ENCODE measurements at regions not wholly inside any gene's neighbourhood (a gene's known extent, or its start where the extent isn't known, plus 50 kb on each side); places are given as distances from the start of the nearest gene placed in this dataset.

GRCh38 chr6:137728386-137729349, 138.4 kb upstream of the TNFAIP3 start:
- intact Hi-C loops (cut with micrococcal nuclease) (loop anchor here (5.0 kb wide), 1 partner anchor 144 kb away; no protein-coding TSS in a partner anchor), dilution Hi-C loops (cut with HindIII; ENCODE audit: low sequenced_read_pairs, unreplicated experiment) (no loop called here), in situ Hi-C loops (cut with MboI; ENCODE audit: low sequenced_read_pairs) (no loop called here)
- peaks cover 2% of the 10 kb centered on the region; the same call in 1 of the 2 replicates for H3K9me1 ChIP-seq (ENCODE audit: insufficient read depth, low read length)
- H2BK15ac ChIP-seq (ENCODE audit: low read depth, low read length): peak overlapping the region; percentile 22; the same call in 1 of the 3 replicates
- H3K18ac ChIP-seq (ENCODE audit: low read depth, low read length): peak overlapping the region; percentile 85
- ATAC-seq (ENCODE audit: low read depth) (peak; percentile 60), DNase-seq (peak; percentile 88)
- H4K8ac ChIP-seq (ENCODE audit: low read depth in 2 of 2, low read length in 2 of 2): peak overlapping the region; percentile 0 to 9; a peak in 1 of 4 replicates
- peak overlapping the region; percentile 68 for H3K4me2 ChIP-seq (ENCODE audit: low read depth, low read length)
- H2AK5ac ChIP-seq (ENCODE audit: low read depth, low read length): no peak overlapping the region
- whole genome bisulfite sequencing, 2 experiments (ENCODE audit: extremely low coverage in 2 of 2, insufficient read length in 1 of 2): 20% methylated on average over 1 of the region's 6 CpGs; no CpG with 5 or more reads in 1 of the 2 experiments
- no peak overlapping the region for H3K56ac ChIP-seq (ENCODE audit: extremely low read depth, insufficient read depth, low read length)
- peaks cover 19% of the 10 kb centered on the region for H3K4me1 ChIP-seq (ENCODE audit: control insufficient read depth, insufficient read depth, low read length)
- no peak overlapping the region for H3K23ac ChIP-seq (ENCODE audit: low read depth, low read length)
- H3K9ac ChIP-seq (ENCODE audit: low read depth, low read length): peak overlapping the region; percentile 15; the same call in 1 of the 2 replicates
- peak overlapping the region; percentile 54; the same call in 1 of the 2 replicates for H2BK20ac ChIP-seq (ENCODE audit: low read depth, low read length)
- H2AK9ac ChIP-seq (replicated peaks; ENCODE audit: low read depth, low read length, poor library complexity): peak overlapping the region; percentile 17
- POLR2A ChIA-PET (ENCODE audit: unreplicated experiment): interaction anchor here (0.6 to 0.7 kb wide), 2 partner anchors 85 to 419 kb away, joined by 4 to 6 read pairs; no protein-coding TSS in a partner anchor
- CTCF ChIA-PET: interaction anchor here (0.6 kb wide), 1 partner anchor 44 kb away, joined by 6 read pairs; no protein-coding TSS in a partner anchor
- H3K4ac ChIP-seq (ENCODE audit: low read depth, low read length): peak overlapping the region; percentile 48; the same call in 1 of the 2 replicates
- H3K36me3 ChIP-seq (ENCODE audit: control insufficient read depth, insufficient read depth, low read length): no peaks in the 10 kb centered on the region
- H3K4me3 ChIP-seq (ENCODE audit: insufficient read depth, low read depth, low read length): no peak overlapping the region
- peak overlapping the region; percentile 46; the same call in 1 of the 2 replicates for H3K27ac ChIP-seq (ENCODE audit: insufficient read depth, low read length)
- no peak overlapping the region; the same call in 1 of the 2 replicates for H3K14ac ChIP-seq (replicated peaks; ENCODE audit: low read depth, low read length)
- H4K91ac ChIP-seq (ENCODE audit: insufficient read depth, low read depth, low read length): peak overlapping the region; percentile 44; the same call in 1 of the 2 replicates
- H2BK5ac ChIP-seq (ENCODE audit: low read depth, low read length, poor library complexity, severe bottlenecking): peak overlapping the region; percentile 74
- H2BK120ac ChIP-seq (ENCODE audit: low read depth, low read length): peak overlapping the region; percentile 53; the same call in 1 of the 2 replicates
- H4K20me1 ChIP-seq (ENCODE audit: insufficient read depth, low read length): no peaks in the 10 kb centered on the region
- no peaks in the 10 kb centered on the region for H3K79me1 ChIP-seq (ENCODE audit: low read depth in 1 of 2, low read length in 2 of 2)
- no TSS peak for BruUV-seq (replicated peaks)
- no peak overlapping the region for H2AFZ ChIP-seq (replicated peaks; ENCODE audit: low read length, poor library complexity)
- H4K5ac ChIP-seq (ENCODE audit: low read depth, low read length): peak overlapping the region; percentile 51
- no peaks in the 10 kb centered on the region for H3K27me3 ChIP-seq (ENCODE audit: control insufficient read depth, insufficient read depth, low read length)
- H3K9me3 ChIP-seq (ENCODE audit: control insufficient read depth, insufficient read depth, low read length): no peaks in the 10 kb centered on the region
- TF ChIP-seq, protein P1, sequence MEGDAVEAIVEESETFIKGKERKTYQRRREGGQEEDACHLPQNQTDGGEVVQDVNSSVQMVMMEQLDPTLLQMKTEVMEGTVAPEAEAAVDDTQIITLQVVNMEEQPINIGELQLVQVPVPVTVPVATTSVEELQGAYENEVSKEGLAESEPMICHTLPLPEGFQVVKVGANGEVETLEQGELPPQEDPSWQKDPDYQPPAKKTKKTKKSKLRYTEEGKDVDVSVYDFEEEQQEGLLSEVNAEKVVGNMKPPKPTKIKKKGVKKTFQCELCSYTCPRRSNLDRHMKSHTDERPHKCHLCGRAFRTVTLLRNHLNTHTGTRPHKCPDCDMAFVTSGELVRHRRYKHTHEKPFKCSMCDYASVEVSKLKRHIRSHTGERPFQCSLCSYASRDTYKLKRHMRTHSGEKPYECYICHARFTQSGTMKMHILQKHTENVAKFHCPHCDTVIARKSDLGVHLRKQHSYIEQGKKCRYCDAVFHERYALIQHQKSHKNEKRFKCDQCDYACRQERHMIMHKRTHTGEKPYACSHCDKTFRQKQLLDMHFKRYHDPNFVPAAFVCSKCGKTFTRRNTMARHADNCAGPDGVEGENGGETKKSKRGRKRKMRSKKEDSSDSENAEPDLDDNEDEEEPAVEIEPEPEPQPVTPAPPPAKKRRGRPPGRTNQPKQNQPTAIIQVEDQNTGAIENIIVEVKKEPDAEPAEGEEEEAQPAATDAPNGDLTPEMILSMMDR (conservative IDR thresholded peaks at IDR 0.05; ENCODE audit: low read depth, low read length): no peak
- TF ChIP-seq CEBPB (IDR thresholded peaks at IDR 0.05; ENCODE audit: low read depth, low read length) (peak; percentile 90), SMC3 (IDR thresholded peaks at IDR 0.05; ENCODE audit: low read depth, low read length) (no peak), MAZ (IDR thresholded peaks at IDR 0.05; ENCODE audit: borderline replicate concordance, low read depth, low read length) (no peak), RFX5 (IDR thresholded peaks at IDR 0.05; ENCODE audit: low read depth, low read length) (no peak), RCOR1 (IDR thresholded peaks at IDR 0.05; ENCODE audit: insufficient replicate concordance, low read length) (no peak), MAFK (IDR thresholded peaks at IDR 0.05; ENCODE audit: low read depth, low read length) (peak; percentile 36; the same call in 1 of the 2 replicates), POLR2A (IDR thresholded peaks at IDR 0.05; ENCODE audit: low read depth, low read length) (no peak), FOS (IDR thresholded peaks at IDR 0.05; ENCODE audit: low read depth, low read length) (peak; percentile 63), NFE2L2 (IDR thresholded peaks at IDR 0.05; ENCODE audit: low read depth, low read length) (peak; percentile 4; the same call in 1 of the 2 replicates), CHD1 (IDR thresholded peaks at IDR 0.05; ENCODE audit: low read depth, low read length) (no peak)
- TF ChIP-seq, protein P2, sequence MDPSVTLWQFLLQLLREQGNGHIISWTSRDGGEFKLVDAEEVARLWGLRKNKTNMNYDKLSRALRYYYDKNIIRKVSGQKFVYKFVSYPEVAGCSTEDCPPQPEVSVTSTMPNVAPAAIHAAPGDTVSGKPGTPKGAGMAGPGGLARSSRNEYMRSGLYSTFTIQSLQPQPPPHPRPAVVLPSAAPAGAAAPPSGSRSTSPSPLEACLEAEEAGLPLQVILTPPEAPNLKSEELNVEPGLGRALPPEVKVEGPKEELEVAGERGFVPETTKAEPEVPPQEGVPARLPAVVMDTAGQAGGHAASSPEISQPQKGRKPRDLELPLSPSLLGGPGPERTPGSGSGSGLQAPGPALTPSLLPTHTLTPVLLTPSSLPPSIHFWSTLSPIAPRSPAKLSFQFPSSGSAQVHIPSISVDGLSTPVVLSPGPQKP (IDR thresholded peaks at IDR 0.05; ENCODE audit: borderline replicate concordance, low read depth, low read length): no peak
